SH-SY5Y (cell line): ENCODE measurements at regions not wholly inside any gene's neighbourhood (a gene's known extent, or its start where the extent isn't known, plus 50 kb on each side); places are given as distances from the start of the nearest gene placed in this dataset.

Experiments
- GATA2 ChIP-seq: IDR thresholded peaks from 2 replicates; pipeline ENCODE4 v1.6.1; 2011; ENCODE audit warnings: mild to moderate bottlenecking, low read depth, low read length
- GATA3 ChIP-seq: IDR thresholded peaks from 2 replicates; pipeline ENCODE4 v1.6.1; 2011; ENCODE audit warnings: low read depth, mild to moderate bottlenecking, low read length, moderate library complexity

GRCh38 chr5:135205632-135206349, 171.8 kb upstream of the PITX1 start:
- TF ChIP-seq GATA3 (no peak), GATA2 (no peak)
